ENCODE measurements at regions not wholly inside any gene's neighbourhood (a gene's known extent, or its start where the extent isn't known, plus 50 kb on each side); places are given as distances from the start of the nearest gene placed in this dataset.
A peak's percentile ranks its signal among the peaks of the same experiment; 100 is the strongest.

DNA sequence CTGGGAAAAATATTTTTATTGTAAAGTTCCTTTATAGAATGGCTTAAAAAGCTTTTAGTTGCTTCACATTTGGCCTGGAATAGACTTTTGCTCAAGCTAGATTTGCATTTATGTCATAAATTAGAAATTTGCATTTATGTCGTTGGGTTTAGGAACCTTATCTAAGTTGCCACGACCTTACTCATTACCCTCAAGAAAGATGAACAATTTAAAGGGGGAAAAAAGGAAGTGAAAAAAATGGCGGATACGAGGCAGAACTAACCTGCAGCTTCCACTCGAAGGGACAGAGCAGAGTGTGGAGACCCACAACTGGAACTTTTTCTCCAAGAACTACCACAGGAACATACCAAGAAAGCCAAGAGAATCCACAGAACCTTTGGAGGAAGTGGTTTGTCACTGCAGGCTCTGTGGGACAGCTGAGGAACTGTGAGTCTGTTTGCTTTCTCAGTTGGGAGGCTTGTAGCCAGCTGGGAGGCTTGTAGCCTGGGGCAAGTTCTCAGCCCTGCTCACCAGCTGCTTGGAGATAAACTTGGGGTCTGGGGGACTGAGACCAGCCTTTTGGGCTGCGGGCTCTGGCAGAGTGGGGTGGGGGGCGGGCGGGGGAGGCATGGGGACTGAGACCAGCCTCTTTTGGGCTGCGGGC, 349.9 kb upstream of the MEIS1 start:
- peak; percentile 10 to 32 for DNase-seq

DNA sequence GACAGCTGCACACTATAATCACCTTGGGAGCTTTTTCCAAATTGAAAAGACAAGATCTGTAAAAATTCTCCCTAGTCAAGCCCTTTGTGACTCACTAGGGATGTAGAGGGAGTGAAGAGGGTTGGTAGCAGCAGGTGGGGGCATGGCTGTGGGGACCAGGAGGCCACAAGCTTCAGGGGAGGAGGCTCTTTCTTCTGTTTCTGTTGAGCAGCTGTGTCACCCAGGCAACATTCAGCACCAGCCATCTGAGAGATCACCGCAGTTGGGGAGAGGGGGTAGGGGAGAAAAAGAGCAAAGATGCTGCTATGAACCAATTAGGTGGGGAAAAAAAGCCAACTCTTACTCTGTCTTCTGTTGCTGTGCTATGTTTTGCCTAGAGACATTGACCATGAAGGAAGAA, 352.3 kb upstream of the MEIS1 start:
- DNase-seq: no peak

DNA sequence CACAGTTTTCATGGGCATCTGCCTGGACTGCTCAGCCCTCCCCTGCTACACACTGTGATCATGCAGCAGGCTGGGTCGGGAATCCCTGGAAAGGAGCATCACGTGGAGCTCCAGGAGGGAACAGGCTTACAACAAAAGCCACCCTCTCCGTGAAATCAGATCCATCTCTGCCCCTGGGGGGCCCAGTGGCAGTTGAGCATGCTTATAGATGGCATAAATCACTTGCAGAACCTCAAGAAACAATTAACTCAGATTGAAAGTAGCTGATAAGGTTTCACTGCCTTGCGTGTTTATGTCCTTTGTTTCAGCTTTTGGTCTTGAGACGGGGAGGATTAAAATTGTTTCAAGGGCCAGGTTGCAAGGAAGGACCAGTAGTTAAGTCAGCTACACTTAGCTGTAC, 354.8 kb upstream of the MEIS1 start:
- no peak for DNase-seq

DNA sequence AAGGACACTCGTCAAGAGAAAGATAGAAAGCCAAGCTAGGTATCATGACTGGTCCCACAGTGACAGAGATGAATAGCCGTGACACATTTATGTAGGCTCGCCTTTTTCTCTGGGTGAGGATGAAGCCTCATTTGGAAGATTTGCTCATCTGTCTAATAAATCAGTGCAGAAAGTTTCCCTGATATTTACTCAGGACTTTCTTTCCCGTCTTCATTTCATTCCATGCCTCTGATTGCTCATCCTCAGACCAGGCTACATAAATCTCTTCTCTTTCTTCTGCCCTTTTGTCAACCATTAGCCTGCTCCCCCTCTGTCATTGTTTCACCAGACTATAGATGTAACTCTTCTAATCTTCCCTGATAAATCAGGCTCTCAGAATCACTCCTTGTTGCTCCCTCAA, 361.8 kb upstream of the MEIS1 start:
- no peak for DNase-seq

DNA sequence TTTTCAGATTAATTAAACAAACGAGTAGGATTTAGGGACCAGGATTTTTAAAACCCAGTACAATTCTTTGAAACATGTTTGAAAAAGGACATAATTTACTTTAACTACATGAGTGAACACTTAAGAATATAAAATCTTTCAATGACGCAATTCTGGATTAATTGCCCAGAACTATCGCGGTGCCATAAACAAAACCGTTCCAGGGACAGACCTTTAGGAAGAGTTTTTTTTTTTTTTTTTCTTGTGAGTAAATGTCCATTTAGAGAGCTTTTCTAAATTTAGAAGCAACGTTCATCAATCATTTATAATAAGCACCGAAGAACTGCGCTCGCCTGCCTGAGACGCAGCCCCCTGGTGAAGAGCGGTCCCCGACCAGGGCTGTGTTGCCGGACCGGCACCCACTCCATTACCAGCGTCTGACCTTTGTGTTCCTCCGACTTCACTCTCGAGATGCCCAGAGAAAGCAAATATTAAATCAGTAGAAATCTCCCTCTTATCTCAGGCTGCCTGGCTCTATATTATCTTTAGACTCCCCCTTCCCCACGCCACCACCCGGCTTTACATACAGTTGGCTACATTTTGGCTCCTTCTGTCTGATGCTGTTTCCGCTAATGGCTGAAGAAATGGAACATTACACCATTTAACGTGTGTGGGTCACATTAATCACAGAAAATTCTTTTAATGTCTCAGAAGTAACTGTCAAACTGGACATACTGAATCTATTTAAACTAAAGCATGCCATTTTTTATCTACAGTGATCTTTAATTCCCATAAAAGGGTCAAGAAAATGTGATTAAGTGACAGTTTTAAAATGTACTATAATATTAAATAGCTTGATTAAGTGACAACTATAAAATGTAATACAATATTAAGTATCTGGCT, 364.0 kb upstream of the MEIS1 start:
- no peak for DNase-seq

DNA sequence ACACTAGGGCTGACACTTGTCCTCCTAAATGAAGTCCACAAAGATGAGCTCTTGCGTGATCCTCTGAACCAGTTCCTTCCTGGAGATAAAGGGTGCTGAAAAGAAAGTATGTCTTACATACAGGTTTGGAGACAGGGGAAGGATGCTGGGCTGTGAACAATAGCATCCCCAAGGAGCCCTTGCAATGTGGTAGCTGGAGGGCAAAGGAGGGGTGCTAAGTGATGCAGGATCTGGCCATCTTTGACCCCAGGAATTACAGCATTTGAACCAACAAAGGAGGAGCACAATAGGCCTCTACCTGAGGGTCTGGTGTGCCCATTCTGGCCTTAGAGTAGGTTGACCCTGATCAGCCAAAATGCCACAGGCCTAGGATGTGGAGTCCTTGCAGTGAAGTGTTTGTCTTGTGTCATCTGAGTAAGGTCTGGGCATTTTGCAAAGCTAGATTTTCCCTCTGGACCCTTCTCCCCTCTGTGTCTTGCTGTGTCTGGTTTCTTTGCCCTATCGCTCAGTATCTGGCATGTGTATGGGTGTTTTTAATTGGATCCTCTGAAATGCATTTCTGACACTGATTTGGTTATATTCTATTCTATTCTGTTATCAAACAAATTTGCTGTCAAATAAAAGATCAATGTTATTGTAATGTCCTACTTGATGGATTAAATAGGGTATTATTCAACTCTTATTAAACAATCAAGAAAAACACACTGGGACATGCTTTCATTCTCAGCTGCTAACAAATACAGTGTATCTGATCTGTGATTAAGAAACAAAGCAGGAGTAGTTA, 364.8 kb upstream of the MEIS1 start:
- DNase-seq: no peak

DNA sequence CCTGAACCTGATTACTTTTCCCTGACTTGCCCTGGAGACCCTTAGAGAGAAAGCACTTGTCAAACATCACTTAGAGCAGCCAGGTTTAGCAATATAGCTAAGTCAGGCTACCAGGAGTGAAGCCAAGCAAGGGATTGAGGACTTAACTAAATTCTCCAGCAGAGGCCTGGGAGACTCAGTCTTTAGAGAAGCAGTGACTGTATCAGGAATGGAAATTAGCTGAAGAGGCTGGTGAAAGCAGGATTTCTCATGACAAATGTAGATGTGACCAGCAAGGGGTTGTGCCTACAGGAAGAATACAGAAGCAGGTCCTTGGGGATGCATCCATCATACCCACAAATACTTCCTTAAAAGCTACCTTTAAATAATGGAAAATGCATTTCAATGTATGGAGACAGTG, 368.9 kb upstream of the MEIS1 start:
- DNase-seq: no peak

DNA sequence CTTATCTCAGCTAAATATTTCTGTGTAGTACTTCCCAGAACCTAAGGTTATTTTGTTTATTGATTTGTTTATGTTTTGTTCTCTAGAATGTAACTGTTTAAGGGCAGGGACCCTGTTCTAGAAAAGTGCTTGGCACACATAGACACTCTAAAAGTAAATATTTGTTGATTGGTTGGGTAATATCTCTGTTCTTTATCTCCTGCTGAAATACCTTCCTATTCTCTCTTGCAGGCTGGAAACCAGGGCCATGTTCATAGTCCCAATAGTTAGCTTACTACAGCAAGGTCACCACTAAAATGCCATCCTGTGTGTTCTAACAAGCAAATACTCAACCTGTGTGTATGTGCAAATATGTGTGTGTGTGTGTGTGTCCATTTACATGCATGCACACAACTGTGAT, 375.6 kb upstream of the MEIS1 start:
- no peak for DNase-seq

DNA sequence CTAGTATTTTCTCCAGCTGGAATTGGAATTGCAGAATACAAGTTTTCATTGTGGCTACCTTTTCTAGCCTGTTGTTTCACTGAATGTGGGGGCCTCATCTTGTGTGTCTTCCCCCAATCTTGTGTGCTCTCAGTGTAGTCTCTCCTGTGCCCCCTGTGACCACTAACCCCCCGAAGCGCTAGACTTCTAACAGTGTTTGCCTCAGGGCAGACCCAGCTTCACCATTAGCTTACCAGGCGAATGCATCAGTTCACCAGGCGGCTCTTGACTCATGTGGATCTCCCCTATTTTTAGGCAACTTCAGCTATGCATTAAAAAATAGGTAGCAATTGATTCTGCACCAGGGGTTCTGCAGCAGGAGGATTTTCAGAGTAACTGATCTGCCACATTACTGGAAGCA, 376.2 kb upstream of the MEIS1 start:
- DNase-seq: no peak

DNA sequence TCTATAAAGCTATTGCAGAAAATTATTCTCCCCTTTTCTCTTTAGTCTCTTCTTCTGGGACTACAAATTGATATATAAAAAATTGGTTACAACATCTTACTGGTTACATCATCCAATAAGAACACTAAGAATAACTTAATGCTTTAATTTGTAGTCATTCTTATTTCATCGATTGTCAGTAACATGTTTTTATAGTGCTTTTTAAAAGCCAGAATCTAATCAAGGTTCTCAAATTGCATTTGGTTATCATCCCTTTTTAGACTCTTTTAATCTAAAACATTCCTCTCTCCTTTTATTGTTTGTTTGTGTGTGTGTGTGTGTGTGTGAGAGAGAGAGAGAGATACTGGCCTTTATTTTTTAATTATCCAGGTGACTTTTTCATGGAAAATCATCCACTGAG, 377.1 kb upstream of the MEIS1 start:
- DNase-seq: no peak

DNA sequence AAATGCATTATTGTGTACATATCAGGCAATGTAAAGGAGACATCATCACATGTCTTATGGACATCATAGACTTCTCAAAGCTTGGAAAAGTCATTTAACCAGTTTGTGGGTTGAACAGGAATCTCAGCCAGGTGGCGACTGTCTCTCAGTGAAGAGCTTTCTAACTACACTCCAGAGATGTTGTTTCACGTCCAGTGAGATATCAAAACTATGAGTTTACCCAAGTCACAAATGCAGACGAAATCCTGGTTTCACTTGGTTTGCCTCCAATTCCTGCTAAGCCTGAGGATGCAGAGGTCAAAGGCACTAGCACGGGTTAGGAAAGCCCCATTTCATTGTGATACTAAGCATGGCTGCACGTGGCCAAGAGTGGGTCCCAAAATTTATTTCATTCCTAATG, 384.5 kb upstream of the MEIS1 start:
- DNase-seq: no peak

DNA sequence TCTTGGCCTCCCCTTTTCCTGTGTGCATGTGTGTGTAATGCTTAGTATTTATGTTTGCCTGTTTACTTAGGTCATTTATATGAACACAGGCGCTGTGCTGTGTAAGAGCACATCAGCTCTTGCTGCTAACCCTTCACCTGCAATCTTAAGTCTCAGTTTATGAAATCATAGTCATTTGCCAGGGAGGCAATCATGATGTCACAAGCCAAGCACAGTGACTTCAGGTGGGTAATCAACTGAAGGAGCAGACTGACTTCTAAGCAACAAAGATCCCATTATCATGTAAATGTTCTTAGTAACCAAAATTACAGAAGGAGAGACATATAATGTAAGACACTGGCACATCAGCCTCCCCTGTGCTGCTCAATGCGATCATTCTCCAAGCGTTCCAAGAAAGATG, 386.3 kb upstream of the MEIS1 start:
- DNase-seq: no peak

DNA sequence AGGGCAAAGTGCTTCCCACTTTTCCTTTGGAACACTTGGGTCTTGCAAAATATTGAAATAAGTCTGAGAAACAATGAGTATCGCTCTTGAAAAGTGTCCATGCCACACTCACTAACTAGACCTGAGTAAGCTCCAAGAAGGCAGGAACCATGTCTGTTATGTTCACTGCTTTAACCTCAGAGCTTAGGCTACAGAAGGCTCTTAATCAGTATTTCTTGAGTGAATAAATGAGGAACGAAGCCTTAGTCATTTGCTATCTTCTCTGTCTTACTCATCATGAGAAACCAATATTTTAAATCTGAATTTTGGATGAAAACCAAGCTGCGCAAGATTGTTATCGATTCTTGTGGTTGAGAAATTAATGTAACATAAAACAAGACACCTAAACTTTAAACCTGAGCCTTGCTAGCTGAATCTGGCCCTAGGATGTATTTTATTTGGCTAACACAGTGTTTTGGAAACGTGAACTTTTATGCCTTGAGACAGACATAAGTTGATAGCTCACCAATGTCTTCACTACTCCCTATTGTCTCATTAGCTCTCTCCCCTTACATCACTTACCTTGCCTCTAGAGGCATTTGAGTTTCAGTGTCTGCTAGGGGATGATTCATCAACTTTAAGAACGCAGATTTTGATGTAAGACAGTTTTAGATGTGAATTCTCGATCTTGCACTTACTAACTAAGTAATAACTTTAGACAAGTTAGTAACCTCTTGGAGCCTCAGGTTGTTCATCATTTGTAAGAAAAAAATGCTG, 392.8 kb upstream of the MEIS1 start:
- no peak for DNase-seq

DNA sequence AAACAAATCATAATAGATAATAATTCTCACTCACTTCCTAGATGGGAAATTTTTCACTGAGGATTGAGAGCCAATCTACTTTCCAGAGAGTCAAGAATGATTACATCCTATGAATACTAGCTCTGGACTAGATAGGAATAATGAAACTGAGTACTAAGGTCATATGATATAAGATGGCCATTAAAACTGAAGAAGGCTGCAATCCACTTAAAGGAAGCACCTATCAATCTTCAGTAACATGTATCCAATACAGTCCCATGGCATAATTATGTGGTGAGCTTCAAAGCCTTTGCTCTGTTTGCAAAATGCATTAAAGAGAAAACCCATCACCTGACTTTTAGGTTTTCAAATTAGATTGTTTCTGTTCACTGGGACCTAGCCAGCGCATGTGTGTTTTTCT, 398.0 kb upstream of the MEIS1 start:
- no peak for DNase-seq

DNA sequence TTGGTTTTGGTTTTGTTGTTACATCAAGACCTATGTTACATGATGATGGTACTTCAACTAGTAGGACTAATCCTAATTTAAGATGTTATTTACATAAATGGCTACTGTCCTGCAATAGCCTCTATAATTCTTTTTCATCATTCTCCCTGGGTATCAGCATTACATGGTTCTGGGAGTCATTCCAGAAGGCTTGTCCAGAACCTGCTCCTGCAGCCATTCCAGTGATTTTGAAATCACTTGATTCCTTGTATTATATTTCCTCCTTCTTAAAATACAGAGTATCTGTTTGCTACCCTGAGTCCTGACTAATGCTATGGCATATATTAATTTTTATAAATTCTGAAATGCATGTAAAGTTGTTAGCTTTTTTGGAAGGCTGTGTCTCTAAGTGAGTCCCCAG, 400.5 kb upstream of the MEIS1 start:
- DNase-seq: no peak

DNA sequence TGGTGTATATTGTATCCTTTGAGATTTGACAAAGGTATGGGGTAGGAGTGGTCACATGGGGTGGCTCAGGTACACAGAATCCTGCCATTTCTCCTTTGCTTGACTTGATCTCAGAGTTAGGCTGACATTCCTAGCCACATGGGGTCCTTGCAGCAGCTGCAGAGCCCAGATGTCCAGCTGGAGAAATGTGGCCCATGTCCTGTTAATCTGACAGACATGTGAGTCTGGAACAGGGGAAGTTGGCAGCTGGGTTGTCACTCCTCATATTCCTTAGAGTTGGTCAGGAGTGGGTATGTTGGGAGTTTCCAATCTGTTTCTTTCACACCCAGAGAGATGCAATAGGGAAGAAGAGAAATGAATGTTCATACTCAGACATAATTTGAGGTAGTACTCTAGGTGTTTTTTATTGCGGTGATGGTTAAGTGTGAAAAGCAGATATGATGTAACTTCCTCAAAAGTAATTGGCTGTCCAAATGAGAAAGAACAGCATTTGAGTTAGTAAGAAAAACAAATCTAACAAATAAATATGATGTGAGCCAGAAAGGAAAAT, 402.6 kb upstream of the MEIS1 start:
- no peak for DNase-seq

DNA sequence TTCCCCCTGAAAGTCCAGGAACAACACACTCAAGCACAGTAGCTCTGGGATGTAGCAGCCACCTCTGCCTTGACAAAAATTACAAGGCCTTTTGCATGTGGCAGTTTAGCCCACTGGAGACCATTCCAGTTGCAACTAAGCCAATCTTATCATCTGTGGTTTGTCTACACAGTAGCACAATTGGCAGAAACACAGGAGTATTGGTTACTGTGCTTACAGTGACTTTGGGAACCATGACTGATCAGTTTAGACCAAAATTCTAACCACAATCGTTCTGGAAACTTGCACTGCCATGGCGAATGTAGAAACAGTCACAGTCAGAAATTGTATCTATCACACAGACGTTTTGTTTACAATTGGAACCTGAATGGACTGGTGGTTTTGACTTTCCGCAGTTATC, 403.7 kb upstream of the MEIS1 start:
- DNase-seq: no peak

DNA sequence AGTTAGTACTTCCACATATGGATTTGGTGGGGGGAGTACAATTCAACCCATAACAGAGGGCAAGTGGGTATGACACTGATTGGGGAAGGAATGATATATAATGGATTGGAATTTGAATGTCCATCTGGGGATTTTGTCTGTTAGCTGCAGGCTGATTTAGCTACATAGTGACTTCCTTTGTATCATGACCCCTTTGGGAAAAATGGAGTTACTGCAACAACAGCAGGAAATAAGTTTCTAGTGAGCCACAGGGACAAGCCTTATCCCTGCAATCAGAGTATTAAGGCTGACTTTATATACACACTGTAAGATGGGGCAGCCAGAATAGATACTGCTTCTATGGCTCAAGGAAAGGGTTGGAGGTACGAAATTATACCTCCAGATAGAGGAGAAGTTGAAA, 404.4 kb upstream of the MEIS1 start:
- DNase-seq: no peak

DNA sequence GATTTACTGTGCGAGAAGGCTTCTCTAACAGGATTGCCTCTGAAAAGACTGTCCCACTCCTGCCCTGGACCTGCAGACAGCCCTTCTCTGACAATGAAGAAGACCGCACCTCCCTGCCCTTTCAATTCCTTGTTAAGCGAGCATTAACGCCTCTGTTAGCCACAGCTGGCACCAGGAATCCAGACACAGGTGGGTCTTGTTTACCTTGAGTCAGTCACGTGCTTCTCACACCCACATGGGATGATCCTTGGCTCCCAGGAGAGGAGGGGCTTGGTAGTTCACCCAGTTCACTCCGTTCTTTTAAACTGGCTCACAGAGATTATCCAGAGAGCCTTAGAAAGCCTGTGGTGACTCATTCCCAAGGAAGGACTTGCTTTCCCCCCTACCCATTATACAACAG, 410.5 kb upstream of the MEIS1 start:
- peak in 1 of 2 experiments; percentile 2 for DNase-seq

DNA sequence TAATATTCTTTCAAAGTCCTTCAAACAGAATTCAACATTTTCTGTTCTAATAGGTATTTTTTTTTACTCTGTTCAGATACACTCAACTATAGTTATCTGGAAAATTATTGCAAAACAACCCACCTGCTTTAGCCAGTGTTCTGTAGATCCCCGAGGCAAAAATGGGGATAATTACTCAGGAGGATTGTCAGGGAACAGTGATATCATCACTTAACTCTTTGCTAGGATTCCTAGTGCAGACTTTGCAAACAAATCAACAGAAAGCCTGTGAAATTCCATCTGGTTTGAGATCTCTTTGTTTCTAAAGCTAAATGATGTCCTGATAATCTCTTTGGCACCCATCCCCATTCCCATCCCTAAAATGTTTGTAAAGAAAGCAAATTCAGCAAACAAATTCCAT, 413.6 kb upstream of the MEIS1 start:
- peak in 1 of 2 experiments; percentile 16 for DNase-seq

DNA sequence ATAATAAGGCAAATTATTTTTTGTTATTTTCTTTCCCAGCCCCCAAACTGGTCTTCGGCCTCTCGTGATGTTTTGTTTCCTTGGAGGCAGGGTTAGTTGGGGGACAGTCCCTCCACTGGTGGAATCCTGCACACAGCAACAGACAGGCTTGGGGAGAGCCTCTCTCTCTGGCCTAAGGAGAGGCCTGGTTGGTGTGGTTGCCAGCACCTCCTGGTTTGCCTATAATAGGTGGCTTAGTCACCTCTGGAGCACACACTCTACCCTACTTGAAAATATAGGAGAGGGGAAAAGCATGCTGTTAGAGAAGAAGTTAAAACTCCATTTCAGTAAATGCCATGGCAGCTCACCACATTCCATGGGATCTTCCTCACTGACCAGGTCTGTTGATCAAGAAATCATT, 417.2 kb upstream of the MEIS1 start:
- DNase-seq: no peak

DNA sequence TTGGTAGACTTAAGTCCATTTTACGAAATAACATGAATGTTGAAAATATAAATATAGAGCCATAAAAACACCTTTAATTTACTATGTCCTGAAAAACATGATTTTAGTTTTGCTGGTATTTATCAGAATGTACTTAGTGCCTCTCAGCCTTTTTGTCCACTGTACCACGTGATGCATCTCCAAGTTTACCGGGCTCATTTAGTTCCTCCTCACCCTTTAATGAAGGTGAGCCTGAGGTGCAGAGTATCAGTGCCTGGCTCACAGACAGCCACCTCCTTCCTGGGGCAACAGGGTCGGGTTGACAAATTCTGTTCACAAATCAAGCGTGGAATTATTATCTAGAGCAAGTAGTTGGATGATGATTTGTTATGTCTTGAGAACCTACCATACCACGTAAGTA, 420.5 kb upstream of the MEIS1 start:
- DNase-seq: no peak

DNA sequence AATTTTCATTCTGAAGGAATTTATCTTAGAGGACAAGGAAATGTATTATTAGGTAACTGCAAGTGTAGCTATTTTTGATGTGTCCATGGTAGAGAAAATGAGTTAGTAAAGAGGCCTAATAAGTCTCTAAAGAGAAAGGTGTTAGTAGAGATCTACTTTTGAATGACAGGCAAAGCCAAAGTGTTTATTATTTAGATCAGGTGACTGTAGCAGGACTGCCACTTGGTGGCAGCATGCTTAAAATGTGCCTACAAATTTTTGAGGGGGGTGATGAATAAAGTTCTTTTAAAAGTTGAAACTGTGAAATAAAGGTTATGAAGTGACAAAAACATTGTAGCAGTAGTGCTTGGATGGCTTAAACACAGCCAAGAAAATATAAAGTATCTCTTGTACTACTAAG, 421.5 kb upstream of the MEIS1 start:
- DNase-seq: no peak

Data from NCI-H2081 (cell line).